HG02884 (cell line): ENCODE measurements at regions not wholly inside any gene's neighbourhood (a gene's known extent, or its start where the extent isn't known, plus 50 kb on each side); places are given as distances from the start of the nearest gene placed in this dataset.

Source experiments
- ATAC-seq: cut with Tn5 transposase; IDR thresholded peaks from one replicate; pipeline ENCODE4 v1.9.1; 2021; ENCODE audit warnings: mild to moderate bottlenecking, moderate library complexity; ENCODE audit not compliant: unreplicated experiment

DNA sequence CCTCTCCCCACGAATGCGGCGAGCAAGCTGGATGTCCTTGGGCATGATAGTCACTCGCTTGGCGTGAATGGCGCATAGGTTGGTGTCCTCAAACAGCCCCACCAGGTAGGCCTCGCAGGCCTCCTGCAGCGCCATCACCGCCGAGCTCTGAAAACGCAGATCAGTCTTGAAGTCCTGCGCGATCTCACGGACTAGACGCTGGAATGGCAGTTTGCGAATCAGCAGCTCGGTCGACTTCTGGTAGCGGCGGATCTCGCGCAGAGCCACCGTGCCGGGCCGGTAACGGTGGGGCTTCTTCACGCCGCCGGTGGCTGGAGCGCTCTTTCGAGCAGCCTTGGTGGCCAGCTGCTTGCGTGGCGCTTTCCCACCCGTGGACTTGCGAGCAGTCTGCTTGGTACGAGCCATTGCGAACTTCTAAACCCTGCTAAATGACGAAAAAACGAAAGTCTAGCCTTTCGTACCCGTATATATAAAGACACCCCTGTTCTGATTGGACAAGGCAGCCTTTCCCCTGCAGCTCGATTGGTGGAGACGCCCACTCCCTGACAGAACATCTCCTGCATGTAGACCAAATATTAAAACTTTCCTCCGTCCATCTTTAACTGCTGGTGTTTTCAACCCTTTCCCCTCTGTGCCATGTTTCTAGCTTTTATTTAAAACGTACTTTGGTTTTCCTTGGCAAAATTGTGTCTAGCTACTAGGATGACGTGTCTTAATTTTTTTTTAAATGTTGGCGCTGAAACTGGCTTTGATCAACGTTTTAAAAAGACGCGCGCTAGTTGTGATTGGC lies 109.8 kb downstream of the HFE start:
- ATAC-seq = peak; percentile 30

GRCh38 chr6:26197636-26197932 lies 110.4 kb downstream of the HFE start:
- ATAC-seq = no peak

- ATAC-seq = no peak
Measured at GRCh38 chr6:26197933-26198721, 110.9 kb downstream of the HFE start.

DNA sequence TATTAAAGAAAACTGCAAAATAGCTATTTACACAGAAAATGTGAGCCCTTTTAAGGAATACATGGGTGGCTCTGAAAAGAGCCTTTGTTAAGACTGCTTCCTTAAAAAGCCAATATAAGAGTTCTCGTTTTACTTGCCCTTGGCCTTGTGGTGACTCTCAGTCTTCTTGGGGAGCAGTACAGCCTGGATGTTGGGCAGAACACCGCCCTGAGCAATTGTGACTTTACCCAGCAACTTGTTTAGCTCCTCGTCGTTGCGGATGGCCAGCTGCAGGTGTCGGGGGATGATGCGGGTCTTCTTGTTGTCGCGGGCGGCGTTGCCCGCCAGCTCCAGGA lies 111.5 kb downstream of the HFE start:
- ATAC-seq = peak; percentile 0

DNA sequence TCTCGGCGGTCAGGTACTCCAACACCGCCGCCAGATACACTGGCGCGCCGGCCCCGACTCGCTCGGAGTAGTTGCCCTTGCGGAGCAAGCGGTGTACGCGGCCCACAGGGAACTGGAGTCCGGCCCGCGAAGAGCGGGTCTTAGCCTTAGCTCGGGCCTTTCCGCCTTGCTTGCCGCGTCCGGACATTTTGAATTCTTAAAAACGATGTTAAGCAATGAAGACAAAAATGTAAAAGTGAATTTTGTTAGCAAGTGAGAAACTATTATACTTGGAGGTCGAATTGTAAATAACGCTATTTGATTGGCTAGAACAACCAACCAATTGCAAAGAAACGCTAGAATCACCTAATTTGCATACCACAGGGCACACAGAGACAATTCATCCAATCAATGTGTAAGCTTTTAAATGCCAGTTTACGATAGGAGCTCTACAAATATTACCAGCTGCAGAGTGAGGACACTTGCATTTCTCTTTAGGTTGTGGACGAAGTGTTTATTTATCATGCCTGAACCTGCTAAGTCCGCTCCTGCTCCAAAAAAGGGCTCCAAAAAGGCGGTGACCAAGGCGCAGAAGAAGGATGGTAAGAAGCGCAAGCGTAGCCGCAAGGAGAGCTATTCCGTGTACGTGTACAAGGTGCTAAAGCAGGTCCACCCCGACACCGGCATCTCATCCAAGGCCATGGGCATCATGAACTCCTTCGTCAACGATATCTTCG lies 112.0 kb downstream of the HFE start:
- ATAC-seq = peak; percentile 45

GRCh38 chr6:26199773-26200764 lies 112.8 kb downstream of the HFE start:
- no peak for ATAC-seq

GRCh38 chr6:26200918-26201721 lies 113.9 kb downstream of the HFE start:
- ATAC-seq = no peak

DNA sequence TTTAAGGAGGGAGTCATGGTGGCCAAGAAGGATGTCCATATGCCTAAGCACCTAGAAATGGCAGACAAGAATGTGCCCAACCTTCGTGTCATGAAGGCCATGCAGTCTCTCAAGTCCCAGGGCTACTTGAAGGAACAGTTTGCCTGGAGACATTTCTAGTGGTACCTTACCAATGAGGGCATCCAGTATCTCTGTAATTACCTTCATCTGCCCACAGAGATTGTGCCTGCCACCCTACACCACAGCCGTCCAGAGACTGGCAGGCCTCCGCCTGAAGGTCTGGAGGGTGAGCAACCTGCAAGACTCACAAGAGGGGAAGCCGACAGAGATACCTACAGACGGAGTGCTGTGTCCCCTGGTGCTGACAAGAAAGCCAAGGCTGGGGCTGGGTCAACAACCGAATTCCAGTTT lies 115.0 kb downstream of the HFE start:
- no peak for ATAC-seq

GRCh38 chr6:26202811-26203583 lies 115.8 kb downstream of the HFE start:
- ATAC-seq = no peak

GRCh38 chr6:26204332-26205160 lies 117.3 kb downstream of the HFE start:
- peak; percentile 48 for ATAC-seq

DNA sequence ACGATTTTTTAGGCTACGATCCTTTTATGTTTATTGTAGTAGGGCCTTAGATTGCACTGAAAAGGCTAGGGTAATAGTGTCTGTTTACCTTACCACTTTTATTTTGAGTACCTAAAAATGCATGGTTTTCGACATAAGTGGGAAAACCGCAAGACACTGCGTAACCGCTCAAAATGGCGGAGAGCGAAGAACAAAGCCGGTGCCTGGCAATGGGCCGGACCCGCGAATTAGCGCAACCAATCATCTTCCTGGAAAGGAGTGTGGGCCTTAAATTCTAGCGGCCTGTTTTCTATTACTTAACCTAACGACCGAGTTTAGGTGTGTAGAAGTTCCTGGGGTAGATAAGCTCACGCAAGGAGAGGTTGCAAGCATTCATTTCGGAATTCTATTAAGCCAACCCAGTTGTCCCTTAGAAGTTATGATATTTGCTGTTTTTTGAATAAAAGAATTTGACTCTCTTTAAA lies 118.0 kb downstream of the HFE start:
- ATAC-seq = no peak

DNA sequence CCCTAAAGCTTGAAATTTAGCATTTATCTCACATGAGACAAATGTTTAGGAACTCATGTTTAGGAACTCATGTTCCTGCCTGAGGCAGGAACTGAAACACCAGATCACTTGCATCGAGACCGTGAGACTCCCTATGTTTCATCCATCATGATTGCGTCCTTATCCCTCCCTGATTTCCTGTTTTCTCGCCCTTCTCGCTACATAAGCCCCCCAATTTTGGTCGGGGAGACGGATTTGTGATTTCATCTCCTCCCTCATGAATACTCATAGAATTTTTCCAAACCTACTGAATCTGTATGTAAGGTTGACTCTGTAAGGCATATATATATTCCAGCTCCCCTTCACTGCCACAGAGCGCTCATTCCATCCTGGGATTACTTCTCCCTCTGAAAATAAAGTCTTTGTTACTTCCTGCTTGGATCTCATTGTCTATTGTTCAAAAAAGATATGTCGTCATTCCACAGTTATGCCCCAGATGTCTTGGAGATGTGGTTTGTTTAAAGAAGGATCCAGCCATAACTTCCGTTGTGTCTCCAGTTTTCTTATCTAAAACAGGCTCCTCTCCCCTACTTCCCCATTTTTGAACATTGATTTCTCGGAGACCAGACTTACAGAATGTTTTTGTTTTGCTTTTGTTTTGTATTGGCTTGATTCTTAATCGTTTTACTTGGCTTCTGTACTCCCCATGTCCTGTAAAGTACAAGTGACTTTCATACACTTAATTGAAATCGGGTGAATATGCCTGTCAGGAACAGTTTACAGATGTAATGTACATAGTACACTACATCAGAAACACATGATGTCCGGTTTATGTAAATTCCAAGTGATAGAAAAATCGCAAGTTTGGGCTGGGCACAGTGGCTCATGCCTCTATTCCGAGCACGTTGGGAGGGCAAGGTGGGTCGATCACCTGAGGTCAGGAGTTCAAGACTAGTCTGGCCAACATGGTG lies 118.7 kb downstream of the HFE start:
- no peak for ATAC-seq

GRCh38 chr6:26206868-26207801 lies 119.9 kb downstream of the HFE start:
- no peak for ATAC-seq

DNA sequence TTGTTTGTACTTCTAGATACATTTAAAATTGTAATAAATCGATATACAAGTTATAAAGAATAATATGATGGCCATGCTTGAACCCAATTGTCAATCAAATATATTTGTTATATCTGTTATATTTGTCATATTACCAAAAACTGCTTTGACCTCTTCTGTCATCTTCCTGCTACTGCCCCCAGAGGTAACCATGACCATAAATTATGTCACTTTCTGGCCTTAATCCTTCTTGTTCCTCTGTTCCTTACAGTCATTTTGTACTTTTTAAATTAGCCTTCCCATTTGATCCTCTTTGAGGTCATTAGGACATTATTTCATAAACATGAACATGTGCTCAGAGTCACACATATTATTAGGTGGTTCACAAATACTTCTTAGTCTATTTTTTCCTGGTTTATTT lies 124.7 kb downstream of the HFE start:
- ATAC-seq = no peak

- ATAC-seq = no peak
Measured at GRCh38 chr6:26213334-26214075, 126.3 kb downstream of the HFE start.
